ENCODE measurements at regions not wholly inside any gene's neighbourhood (a gene's known extent, or its start where the extent isn't known, plus 50 kb on each side); places are given as distances from the start of the nearest gene placed in this dataset.
"Not testable (repeated sequence)": the region's sequence is repeated elsewhere in the genome, so short reads cannot be mapped to it uniquely, and the experiment has no call there.

DNA sequence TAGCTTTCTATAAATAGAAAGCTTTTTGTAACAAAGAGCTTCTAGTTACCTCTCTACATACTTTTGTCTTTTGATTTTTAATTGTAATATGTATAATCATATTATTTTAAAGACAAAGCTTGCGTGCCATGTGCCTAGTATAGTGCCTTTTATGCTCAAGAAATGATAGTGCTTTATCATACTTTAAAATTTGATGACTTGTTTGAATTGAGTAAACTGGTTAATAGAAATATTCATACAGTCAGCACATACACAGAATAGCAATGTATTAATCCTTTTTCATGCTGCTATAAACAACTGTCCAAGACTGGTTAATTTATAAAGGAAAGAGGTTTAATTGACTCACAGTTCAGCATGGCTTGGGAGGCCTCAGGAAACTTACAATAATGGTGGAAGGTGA lies 313.0 kb downstream of the FRK start:
- WGBS (ENCODE audit: missing lambda C conversion rate): 0% methylated on average over 1 of the region's 1 CpG
- Histone ChIP-seq H3K27ac (no peak overlapping the region), H3K9me3 (no peaks in the 10 kb centered on the region), H3K4me1 (no peaks in the 10 kb centered on the region), H3K4me3 (no peak overlapping the region), H3K4me2 (no peak overlapping the region)
- FAIRE-seq (no peak), DNase-seq (ENCODE audit: low read depth in 1 of 2, low spot score in 1 of 2) (no peak), ATAC-seq (no peak)
- CTCF ChIA-PET: no interaction called here
- POLR2A ChIA-PET: no interaction called here
- TF ChIP-seq KDM5A (IDR thresholded peaks at IDR 0.05) (no peak), RFX5 (IDR thresholded peaks at IDR 0.05) (no peak), POLR2AphosphoS2 (conservative IDR thresholded peaks at IDR 0.05; ENCODE audit: low read length) (no peak), CEBPB (IDR thresholded peaks at IDR 0.05) (no peak), NPAS2 (CRISPR knock-in tag; IDR thresholded peaks at IDR 0.05; ENCODE audit: borderline replicate concordance) (no peak), RCOR1 (IDR thresholded peaks at IDR 0.05; ENCODE audit: low read depth, low read length) (no peak), HOXA7 (CRISPR knock-in tag; IDR thresholded peaks at IDR 0.05) (no peak), FOXS1 (CRISPR knock-in tag; IDR thresholded peaks at IDR 0.05) (no peak), KDM1A (IDR thresholded peaks at IDR 0.05; ENCODE audit: low read depth) (no peak), NFE2L2 (conservative IDR thresholded peaks at IDR 0.05; ENCODE audit: low read length) (no peak), ZC3H11A (IDR thresholded peaks at IDR 0.05) (no peak)

DNA sequence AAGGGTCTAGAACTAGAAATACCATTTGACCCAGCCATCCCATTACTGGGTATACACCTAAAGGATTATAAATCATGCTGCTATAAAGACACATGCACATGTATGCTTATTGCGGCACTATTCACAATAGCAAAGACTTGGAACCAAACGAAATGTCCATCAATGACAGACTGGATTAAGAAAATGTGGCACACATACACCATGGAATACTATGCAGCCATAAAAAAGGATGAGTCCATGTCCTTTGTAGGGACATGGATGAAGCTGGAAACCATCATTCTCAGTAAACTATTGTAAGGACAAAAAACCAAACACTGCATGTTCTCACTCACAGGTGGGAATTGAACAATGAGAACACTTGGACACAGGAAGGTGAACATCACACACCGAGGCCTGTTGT lies 314.1 kb downstream of the FRK start:
- H3K4me3 ChIP-seq; H3K4me1 ChIP-seq; H3K27ac ChIP-seq; CTCF ChIA-PET; FAIRE-seq; DNase-seq (ENCODE audit: low read depth in 1 of 2, low spot score in 1 of 2); ATAC-seq; POLR2A ChIA-PET; H3K9me3 ChIP-seq; H3K4me2 ChIP-seq: not testable (repeated sequence)
- WGBS (ENCODE audit: missing lambda C conversion rate): 20% methylated on average over 3 of the region's 3 CpGs

DNA sequence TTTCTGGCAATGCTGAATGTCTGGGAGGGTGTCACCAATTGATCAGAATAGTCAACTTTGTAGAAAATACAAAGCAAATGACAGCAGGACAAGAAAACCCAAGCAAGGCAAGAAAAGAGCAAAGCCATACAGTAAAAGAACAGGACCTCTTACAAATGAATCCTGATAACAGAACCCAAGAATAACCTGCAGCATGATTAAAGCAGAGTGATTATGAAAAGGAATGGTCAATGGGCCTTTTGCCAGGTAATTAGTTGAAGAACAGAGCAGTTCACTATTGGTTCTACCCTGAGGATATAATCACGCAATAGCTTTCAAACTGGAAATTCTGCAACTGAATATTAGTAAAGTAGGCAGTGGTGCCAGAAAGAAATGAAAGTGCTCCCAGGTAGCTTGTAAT lies 319.8 kb downstream of the FRK start:
- no peak for ATAC-seq
- no peak overlapping the region for H3K4me3 ChIP-seq
- H3K27ac ChIP-seq: no peak overlapping the region
- no peak for TF ChIP-seq CHD4 (IDR thresholded peaks at IDR 0.05; ENCODE audit: borderline replicate concordance)
- no peak for TF ChIP-seq FOSL2 (IDR thresholded peaks at IDR 0.05)
- TF ChIP-seq FOSL2 (CRISPR knock-in tag; IDR thresholded peaks at IDR 0.05): no peak
- no peak for TF ChIP-seq POLR2AphosphoS2 (conservative IDR thresholded peaks at IDR 0.05; ENCODE audit: low read length)
- TF ChIP-seq RFX5 (IDR thresholded peaks at IDR 0.05): no peak
- TF ChIP-seq, protein P1, sequence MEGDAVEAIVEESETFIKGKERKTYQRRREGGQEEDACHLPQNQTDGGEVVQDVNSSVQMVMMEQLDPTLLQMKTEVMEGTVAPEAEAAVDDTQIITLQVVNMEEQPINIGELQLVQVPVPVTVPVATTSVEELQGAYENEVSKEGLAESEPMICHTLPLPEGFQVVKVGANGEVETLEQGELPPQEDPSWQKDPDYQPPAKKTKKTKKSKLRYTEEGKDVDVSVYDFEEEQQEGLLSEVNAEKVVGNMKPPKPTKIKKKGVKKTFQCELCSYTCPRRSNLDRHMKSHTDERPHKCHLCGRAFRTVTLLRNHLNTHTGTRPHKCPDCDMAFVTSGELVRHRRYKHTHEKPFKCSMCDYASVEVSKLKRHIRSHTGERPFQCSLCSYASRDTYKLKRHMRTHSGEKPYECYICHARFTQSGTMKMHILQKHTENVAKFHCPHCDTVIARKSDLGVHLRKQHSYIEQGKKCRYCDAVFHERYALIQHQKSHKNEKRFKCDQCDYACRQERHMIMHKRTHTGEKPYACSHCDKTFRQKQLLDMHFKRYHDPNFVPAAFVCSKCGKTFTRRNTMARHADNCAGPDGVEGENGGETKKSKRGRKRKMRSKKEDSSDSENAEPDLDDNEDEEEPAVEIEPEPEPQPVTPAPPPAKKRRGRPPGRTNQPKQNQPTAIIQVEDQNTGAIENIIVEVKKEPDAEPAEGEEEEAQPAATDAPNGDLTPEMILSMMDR (IDR thresholded peaks at IDR 0.05): no peak
- TF ChIP-seq SMC3 (IDR thresholded peaks at IDR 0.05): no peak
- TF ChIP-seq, protein P2, sequence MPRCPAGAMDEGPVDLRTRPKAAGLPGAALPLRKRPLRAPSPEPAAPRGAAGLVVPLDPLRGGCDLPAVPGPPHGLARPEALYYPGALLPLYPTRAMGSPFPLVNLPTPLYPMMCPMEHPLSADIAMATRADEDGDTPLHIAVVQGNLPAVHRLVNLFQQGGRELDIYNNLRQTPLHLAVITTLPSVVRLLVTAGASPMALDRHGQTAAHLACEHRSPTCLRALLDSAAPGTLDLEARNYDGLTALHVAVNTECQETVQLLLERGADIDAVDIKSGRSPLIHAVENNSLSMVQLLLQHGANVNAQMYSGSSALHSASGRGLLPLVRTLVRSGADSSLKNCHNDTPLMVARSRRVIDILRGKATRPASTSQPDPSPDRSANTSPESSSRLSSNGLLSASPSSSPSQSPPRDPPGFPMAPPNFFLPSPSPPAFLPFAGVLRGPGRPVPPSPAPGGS (IDR thresholded peaks at IDR 0.05): no peak
- TF ChIP-seq ZNF302 (CRISPR knock-in tag; IDR thresholded peaks at IDR 0.05): no peak
- no peak for TF ChIP-seq HDAC2 (IDR thresholded peaks at IDR 0.05)
- TF ChIP-seq, protein P3, sequence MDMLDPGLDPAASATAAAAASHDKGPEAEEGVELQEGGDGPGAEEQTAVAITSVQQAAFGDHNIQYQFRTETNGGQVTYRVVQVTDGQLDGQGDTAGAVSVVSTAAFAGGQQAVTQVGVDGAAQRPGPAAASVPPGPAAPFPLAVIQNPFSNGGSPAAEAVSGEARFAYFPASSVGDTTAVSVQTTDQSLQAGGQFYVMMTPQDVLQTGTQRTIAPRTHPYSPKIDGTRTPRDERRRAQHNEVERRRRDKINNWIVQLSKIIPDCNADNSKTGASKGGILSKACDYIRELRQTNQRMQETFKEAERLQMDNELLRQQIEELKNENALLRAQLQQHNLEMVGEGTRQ (IDR thresholded peaks at IDR 0.05): no peak
- TF ChIP-seq, protein P4, sequence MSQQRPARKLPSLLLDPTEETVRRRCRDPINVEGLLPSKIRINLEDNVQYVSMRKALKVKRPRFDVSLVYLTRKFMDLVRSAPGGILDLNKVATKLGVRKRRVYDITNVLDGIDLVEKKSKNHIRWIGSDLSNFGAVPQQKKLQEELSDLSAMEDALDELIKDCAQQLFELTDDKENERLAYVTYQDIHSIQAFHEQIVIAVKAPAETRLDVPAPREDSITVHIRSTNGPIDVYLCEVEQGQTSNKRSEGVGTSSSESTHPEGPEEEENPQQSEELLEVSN (IDR thresholded peaks at IDR 0.05; ENCODE audit: borderline replicate concordance, low read depth): no peak
- TF ChIP-seq MAFK (IDR thresholded peaks at IDR 0.05; ENCODE audit: partially characterized antibody): no peak
- no peak for TF ChIP-seq POLR2A (IDR thresholded peaks at IDR 0.05; ENCODE audit: low read length)
- TF ChIP-seq EP300 (IDR thresholded peaks at IDR 0.05): no peak
- no peak for TF ChIP-seq SREBF2 (IDR thresholded peaks at IDR 0.05)
- DNase-seq (ENCODE audit: low read depth in 1 of 2, low spot score in 1 of 2): no peak
- H3K4me1 ChIP-seq: no peaks in the 10 kb centered on the region
- no peak for FAIRE-seq
- ChIA-PET POLR2A (no interaction called here), CTCF (no interaction called here)
- WGBS (ENCODE audit: missing lambda C conversion rate): 0% methylated on average over 1 of the region's 1 CpG
- no peaks in the 10 kb centered on the region for H3K9me3 ChIP-seq
- no peak overlapping the region for H3K4me2 ChIP-seq
